PFSK-1 (cell line): ENCODE measurements at regions not wholly inside any gene's neighbourhood (a gene's known extent, or its start where the extent isn't known, plus 50 kb on each side); places are given as distances from the start of the nearest gene placed in this dataset.

Experiments used
- POLR2AphosphoS5 ChIP-seq: IDR thresholded peaks from 2 replicates; pipeline ENCODE4 v1.6.1; 2012; ENCODE audit warnings: low read depth, mild to moderate bottlenecking, control low read depth, low read length, moderate library complexity
- TAF1 ChIP-seq: IDR thresholded peaks from 2 replicates; pipeline ENCODE4 v1.6.1; 2012; ENCODE audit warnings: low read length, control low read depth, borderline replicate concordance; ENCODE audit not compliant: insufficient read depth
- TF ChIP-seq, protein P1 (sequence below), 2 experiments: IDR thresholded peaks; 2 replicates each; pipeline versions ENCODE4 v1.6.1 to v1.8.0; 2011 to 2012; ENCODE audit warnings: low read depth in 2 of 2, low read length in 2 of 2, control low read depth in 1 of 2, inconsistent platforms in 1 of 2, mild to moderate bottlenecking in 1 of 2, moderate library complexity in 1 of 2; ENCODE audit not compliant: insufficient read depth in 1 of 2

- TF ChIP-seq POLR2AphosphoS5, result no peak
- TF ChIP-seq, protein P1, sequence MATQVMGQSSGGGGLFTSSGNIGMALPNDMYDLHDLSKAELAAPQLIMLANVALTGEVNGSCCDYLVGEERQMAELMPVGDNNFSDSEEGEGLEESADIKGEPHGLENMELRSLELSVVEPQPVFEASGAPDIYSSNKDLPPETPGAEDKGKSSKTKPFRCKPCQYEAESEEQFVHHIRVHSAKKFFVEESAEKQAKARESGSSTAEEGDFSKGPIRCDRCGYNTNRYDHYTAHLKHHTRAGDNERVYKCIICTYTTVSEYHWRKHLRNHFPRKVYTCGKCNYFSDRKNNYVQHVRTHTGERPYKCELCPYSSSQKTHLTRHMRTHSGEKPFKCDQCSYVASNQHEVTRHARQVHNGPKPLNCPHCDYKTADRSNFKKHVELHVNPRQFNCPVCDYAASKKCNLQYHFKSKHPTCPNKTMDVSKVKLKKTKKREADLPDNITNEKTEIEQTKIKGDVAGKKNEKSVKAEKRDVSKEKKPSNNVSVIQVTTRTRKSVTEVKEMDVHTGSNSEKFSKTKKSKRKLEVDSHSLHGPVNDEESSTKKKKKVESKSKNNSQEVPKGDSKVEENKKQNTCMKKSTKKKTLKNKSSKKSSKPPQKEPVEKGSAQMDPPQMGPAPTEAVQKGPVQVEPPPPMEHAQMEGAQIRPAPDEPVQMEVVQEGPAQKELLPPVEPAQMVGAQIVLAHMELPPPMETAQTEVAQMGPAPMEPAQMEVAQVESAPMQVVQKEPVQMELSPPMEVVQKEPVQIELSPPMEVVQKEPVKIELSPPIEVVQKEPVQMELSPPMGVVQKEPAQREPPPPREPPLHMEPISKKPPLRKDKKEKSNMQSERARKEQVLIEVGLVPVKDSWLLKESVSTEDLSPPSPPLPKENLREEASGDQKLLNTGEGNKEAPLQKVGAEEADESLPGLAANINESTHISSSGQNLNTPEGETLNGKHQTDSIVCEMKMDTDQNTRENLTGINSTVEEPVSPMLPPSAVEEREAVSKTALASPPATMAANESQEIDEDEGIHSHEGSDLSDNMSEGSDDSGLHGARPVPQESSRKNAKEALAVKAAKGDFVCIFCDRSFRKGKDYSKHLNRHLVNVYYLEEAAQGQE (IDR thresholded peaks at IDR 0.05; ENCODE audit: insufficient read depth in 1 of 2, low read depth in 2 of 2, low read length in 2 of 2), result no peak
- no peak for TF ChIP-seq TAF1
These were observed 107.8 kb upstream of the HMCN1 start for GRCh38 chr1:185626344-185626743.
